C4-2B (cell line): ENCODE measurements at regions not wholly inside any gene's neighbourhood (a gene's known extent, or its start where the extent isn't known, plus 50 kb on each side); places are given as distances from the start of the nearest gene placed in this dataset.

Experiments used
- CTCF ChIP-seq: fragments of 450-650 bp; conservative IDR thresholded peaks from 2 replicates; pipeline ENCODE4 v1.5.1; 2017; ENCODE audit warnings: mild to moderate bottlenecking
- ZFX ChIP-seq: fragments of 450-650 bp; IDR thresholded peaks from 2 replicates; pipeline ENCODE4 v1.6.1; 2017

- no peak for TF ChIP-seq CTCF
- no peak for TF ChIP-seq ZFX
Measured at GRCh38 chr5:18097817-18098216, 463.6 kb downstream of the TAF11L14 start.
